WTC11 (cell line): ENCODE measurements at regions not wholly inside any gene's neighbourhood (a gene's known extent, or its start where the extent isn't known, plus 50 kb on each side); places are given as distances from the start of the nearest gene placed in this dataset.

Source experiments
- ATAC-seq: fragments of 200-7000 bp; cut with Tn5 transposase; 2 replicates; pipeline ENCODE4 v1.10.0; 2021; ENCODE audit warnings: mild to moderate bottlenecking, moderate library complexity
- CTCF ChIA-PET: fragments of 300-600 bp; sonication (Branson Sonifier 250); formaldehyde crosslinking; loops from one replicate; lab custom pipeline; 2021; ENCODE audit warnings: antibody characterized with exemption; lab: Charles Lee
- POLR2A ChIA-PET: fragments of 350-600 bp; sonication (Branson Sonifier 250); formaldehyde crosslinking; loops from one replicate; lab custom pipeline; 2021; ENCODE audit warnings: antibody characterized with exemption; lab: Charles Lee
- DNase-seq: peaks from one replicate; pipeline ENCODE4 v3.0.0; 2021; ENCODE audit warnings: low spot score
- H3K27ac Mint-ChIP-seq: 2 replicates; pipeline ENCODE4 v1.8.0; 2021; ENCODE audit warnings: mixed read lengths
- H3K27me3 Mint-ChIP-seq: 2 replicates; pipeline ENCODE4 v1.8.0; 2021; ENCODE audit warnings: low read depth, mild to moderate bottlenecking, moderate library complexity, mixed read lengths
- H3K36me3 Mint-ChIP-seq: 2 replicates; pipeline ENCODE4 v1.8.0; 2021; ENCODE audit warnings: mixed read lengths
- H3K4me1 Mint-ChIP-seq: 2 replicates; pipeline ENCODE4 v1.8.0; 2022; ENCODE audit warnings: mixed read lengths
- H3K4me3 Mint-ChIP-seq: 2 replicates; pipeline ENCODE4 v1.8.0; 2021; ENCODE audit warnings: mild to moderate bottlenecking, moderate library complexity, mixed read lengths
- H3K9me3 Mint-ChIP-seq: 2 replicates; pipeline ENCODE4 v1.8.0; 2021; ENCODE audit warnings: mixed read lengths
- ARID4B ChIP-seq: sonication (generic); formaldehyde crosslinking; IDR thresholded peaks from 2 replicates; pipeline ENCODE4 v1.8.0; 2023; ENCODE audit warnings: missing genetic modification reagents, mild to moderate bottlenecking, borderline replicate concordance
- ATF3 ChIP-seq: sonication (generic); formaldehyde crosslinking; conservative IDR thresholded peaks from 2 replicates; pipeline ENCODE4 v1.8.1; 2022; ENCODE audit warnings: mild to moderate bottlenecking, missing genetic modification reagents
- ATF6 ChIP-seq: sonication (generic); formaldehyde crosslinking; IDR thresholded peaks from 2 replicates; pipeline ENCODE4 v1.8.1; 2023; ENCODE audit warnings: mild to moderate bottlenecking, missing genetic modification reagents
- CDX4 ChIP-seq: fragments of 250-450 bp; sonication (Bioruptor Pico); IDR thresholded peaks from 2 replicates; pipeline ENCODE4 v1.9.0; 2021; ENCODE audit warnings: moderate library complexity, mild to moderate bottlenecking, inconsistent platforms, borderline replicate concordance
- EMX1 ChIP-seq: fragments of 250-450 bp; sonication (Bioruptor Pico); IDR thresholded peaks from 2 replicates; pipeline ENCODE4 v1.8.0; 2021; ENCODE audit warnings: mild to moderate bottlenecking
- ERG ChIP-seq: fragments of 250-450 bp; sonication (Bioruptor Pico); IDR thresholded peaks from 2 replicates; pipeline ENCODE4 v1.8.0; 2021; ENCODE audit warnings: mild to moderate bottlenecking
- FOXJ3 ChIP-seq: sonication (generic); formaldehyde crosslinking; IDR thresholded peaks from 2 replicates; pipeline ENCODE4 v1.9.0; 2021; ENCODE audit warnings: missing genetic modification reagents, mild to moderate bottlenecking, borderline replicate concordance
- FOXK1 ChIP-seq: sonication (generic); formaldehyde crosslinking; IDR thresholded peaks from 2 replicates; pipeline ENCODE4 v1.8.0; 2022; ENCODE audit warnings: mild to moderate bottlenecking, moderate library complexity, missing genetic modification reagents
- GRHL2 ChIP-seq: fragments of 250-450 bp; sonication (Bioruptor Pico); IDR thresholded peaks from 2 replicates; pipeline ENCODE4 v1.8.0; 2022; ENCODE audit warnings: mild to moderate bottlenecking, moderate library complexity; ENCODE audit not compliant: insufficient replicate concordance, severe bottlenecking
- NR3C1 ChIP-seq: sonication (generic); formaldehyde crosslinking; conservative IDR thresholded peaks from 2 replicates; pipeline ENCODE4 v1.8.1; 2023; ENCODE audit warnings: low read depth, mild to moderate bottlenecking, missing genetic modification reagents
- OVOL2 ChIP-seq: fragments of 250-450 bp; sonication (Bioruptor Pico); IDR thresholded peaks from 2 replicates; pipeline ENCODE4 v1.9.0; 2021; ENCODE audit warnings: mild to moderate bottlenecking, borderline replicate concordance
- PREB ChIP-seq: sonication (generic); formaldehyde crosslinking; IDR thresholded peaks from 2 replicates; pipeline ENCODE4 v1.8.1; 2022; ENCODE audit warnings: mild to moderate bottlenecking, missing genetic modification reagents, moderate library complexity, borderline replicate concordance
- TCF7 ChIP-seq: sonication (generic); formaldehyde crosslinking; IDR thresholded peaks from 2 replicates; pipeline ENCODE4 v1.8.0; 2022; ENCODE audit warnings: mild to moderate bottlenecking, low read depth, missing genetic modification reagents, moderate library complexity
- ZNF281 ChIP-seq: sonication (generic); formaldehyde crosslinking; IDR thresholded peaks from 2 replicates; pipeline ENCODE4 v1.8.0; 2023; ENCODE audit warnings: mild to moderate bottlenecking, missing genetic modification reagents
- ZNF416 ChIP-seq: fragments of 250-450 bp; sonication (Bioruptor Pico); IDR thresholded peaks from 2 replicates; pipeline ENCODE4 v1.9.0; 2021; ENCODE audit warnings: mild to moderate bottlenecking, inconsistent platforms

- ChIA-PET POLR2A (no interaction called here), CTCF (no interaction called here)
- ATAC-seq = no peak
- no peaks in the 10 kb centered on the region; the same call in 1 of the 2 replicates for H3K27me3 Mint-ChIP-seq
- no peak for DNase-seq
- peaks cover 44% of the 10 kb centered on the region for H3K9me3 Mint-ChIP-seq
- no peak for TF ChIP-seq OVOL2 (CRISPR knock-in tag)
- no peak for TF ChIP-seq FOXJ3 (CRISPR knock-in tag)
- no peak for TF ChIP-seq FOXK1
- no peak for TF ChIP-seq ZNF281 (CRISPR knock-in tag)
- no peak for TF ChIP-seq EMX1
- TF ChIP-seq ERG (CRISPR knock-in tag) = no peak
- TF ChIP-seq NR3C1 (CRISPR knock-in tag) = no peak
- TF ChIP-seq ATF6 (CRISPR knock-in tag) = no peak
- no peak for TF ChIP-seq ATF3 (CRISPR knock-in tag)
- TF ChIP-seq TCF7 (CRISPR knock-in tag) = no peak
- no peak for TF ChIP-seq ARID4B (CRISPR knock-in tag)
- TF ChIP-seq PREB = no peak
- no peak for TF ChIP-seq ZNF416 (CRISPR knock-in tag)
- TF ChIP-seq CDX4 (CRISPR knock-in tag) = no peak
- TF ChIP-seq GRHL2 (CRISPR knock-in tag) = no peak
- H3K4me1 Mint-ChIP-seq = peaks cover 1% of the 10 kb centered on the region; the same call in 1 of the 2 replicates
- H3K4me3 Mint-ChIP-seq = no peak overlapping the region
- peaks cover 35% of the 10 kb centered on the region for H3K36me3 Mint-ChIP-seq
- H3K27ac Mint-ChIP-seq = no peak overlapping the region
Observed at GRCh38 chr3:144364737-144365136, 393.1 kb downstream of the DIPK2A start.
